Suprapubic skin (tissue), 4 donors: ENCODE measurements at regions not wholly inside any gene's neighbourhood (a gene's known extent, or its start where the extent isn't known, plus 50 kb on each side); places are given as distances from the start of the nearest gene placed in this dataset.
"Not testable (repeated sequence)": the region's sequence is repeated elsewhere in the genome, so short reads cannot be mapped to it uniquely, and the experiment has no call there.

ENCODE experiments used
- DNase-seq, 2 donors: peaks; one replicate each; pipeline ENCODE4 v3.0.0-alpha.2; 2019; ENCODE audit warnings: low spot score in 2 of 2
- H3K27ac ChIP-seq: fragments of 200-600 bp; sonication (generic); one replicate; pipeline ENCODE4 v1.5.1; 2019
- H3K27me3 ChIP-seq: fragments of 200-600 bp; sonication (generic); one replicate; pipeline ENCODE4 v1.5.1; 2019
- H3K36me3 ChIP-seq: fragments of 200-600 bp; sonication (generic); one replicate; pipeline ENCODE4 v1.5.1; 2019
- H3K4me1 ChIP-seq: fragments of 200-600 bp; sonication (generic); one replicate; pipeline ENCODE4 v1.5.1; 2019
- H3K4me3 ChIP-seq: fragments of 200-600 bp; sonication (generic); one replicate; pipeline ENCODE4 v1.5.1; 2019; ENCODE audit warnings: mild to moderate bottlenecking
- H3K9me3 ChIP-seq: fragments of 200-600 bp; sonication (generic); one replicate; pipeline ENCODE4 v1.5.1; 2019
- EP300 ChIP-seq: sonication (generic); formaldehyde crosslinking; IDR thresholded peaks from one replicate; pipeline ENCODE4 v1.6.1; 2017; ENCODE audit warnings: antibody characterized with exemption
- POLR2A ChIP-seq, 2 donors: fragments of 450-650 bp; IDR thresholded peaks; one replicate each; pipeline ENCODE4 v1.6.1; 2017; ENCODE audit warnings: antibody characterized with exemption in 2 of 2, mild to moderate bottlenecking in 2 of 2, moderate library complexity in 2 of 2
- POLR2AphosphoS5 ChIP-seq, 3 donors: sonication (generic); formaldehyde crosslinking; IDR thresholded peaks; one replicate each; pipeline ENCODE4 v1.6.1; 2017; ENCODE audit warnings: antibody characterized with exemption in 3 of 3
- WGBS: methylation state at CpG from one replicate; pipeline ENCODE4 v1.1.5; 2018; 5-methylcytosine and 5-hydroxymethylcytosine counted together
- TF ChIP-seq, protein P1 (sequence below), 2 donors: fragments of 200-600 bp in 1 of 2; fragments of 450-650 bp in 1 of 2; sonication (generic) in 1 of 2; IDR thresholded peaks; one replicate each; pipeline ENCODE4 v1.5.1; 2016 to 2019; ENCODE audit warnings: antibody characterized with exemption in 2 of 2, mild to moderate bottlenecking in 1 of 2, moderate library complexity in 1 of 2

DNA sequence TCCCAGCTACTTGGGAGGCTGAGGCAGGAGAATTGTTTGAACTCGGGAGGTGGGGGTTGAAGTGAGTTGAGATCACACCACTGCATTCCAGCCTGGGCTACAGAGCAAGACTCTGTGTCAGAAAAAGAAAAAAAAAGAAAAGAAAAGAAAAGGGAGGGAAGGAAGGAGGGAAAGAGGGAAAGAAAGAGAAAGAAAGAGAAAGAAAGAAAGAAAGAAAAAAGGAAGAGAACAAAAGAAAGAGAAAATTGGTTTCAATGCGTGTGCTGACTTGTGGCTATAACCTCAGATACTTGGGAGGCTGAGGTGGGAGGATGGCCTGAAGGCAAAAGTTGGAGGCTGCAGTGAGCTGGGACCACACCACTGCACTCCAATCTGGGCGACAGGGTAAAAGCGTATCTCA is 128.4 kb upstream of the TBX3 start:
- WGBS = 80% methylated on average over 4 of the region's 4 CpGs
- H3K4me1 ChIP-seq = no peaks in the 10 kb centered on the region
- no peaks in the 10 kb centered on the region for H3K36me3 ChIP-seq
- TF ChIP-seq POLR2A (IDR thresholded peaks at IDR 0.05) = no peak
- no peak for TF ChIP-seq POLR2AphosphoS5 (IDR thresholded peaks at IDR 0.05)
- no peak for TF ChIP-seq EP300
- TF ChIP-seq, protein P1, sequence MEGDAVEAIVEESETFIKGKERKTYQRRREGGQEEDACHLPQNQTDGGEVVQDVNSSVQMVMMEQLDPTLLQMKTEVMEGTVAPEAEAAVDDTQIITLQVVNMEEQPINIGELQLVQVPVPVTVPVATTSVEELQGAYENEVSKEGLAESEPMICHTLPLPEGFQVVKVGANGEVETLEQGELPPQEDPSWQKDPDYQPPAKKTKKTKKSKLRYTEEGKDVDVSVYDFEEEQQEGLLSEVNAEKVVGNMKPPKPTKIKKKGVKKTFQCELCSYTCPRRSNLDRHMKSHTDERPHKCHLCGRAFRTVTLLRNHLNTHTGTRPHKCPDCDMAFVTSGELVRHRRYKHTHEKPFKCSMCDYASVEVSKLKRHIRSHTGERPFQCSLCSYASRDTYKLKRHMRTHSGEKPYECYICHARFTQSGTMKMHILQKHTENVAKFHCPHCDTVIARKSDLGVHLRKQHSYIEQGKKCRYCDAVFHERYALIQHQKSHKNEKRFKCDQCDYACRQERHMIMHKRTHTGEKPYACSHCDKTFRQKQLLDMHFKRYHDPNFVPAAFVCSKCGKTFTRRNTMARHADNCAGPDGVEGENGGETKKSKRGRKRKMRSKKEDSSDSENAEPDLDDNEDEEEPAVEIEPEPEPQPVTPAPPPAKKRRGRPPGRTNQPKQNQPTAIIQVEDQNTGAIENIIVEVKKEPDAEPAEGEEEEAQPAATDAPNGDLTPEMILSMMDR (IDR thresholded peaks at IDR 0.05) = no peak
- H3K27ac ChIP-seq = no peak overlapping the region
- DNase-seq = no peak
- no peaks in the 10 kb centered on the region for H3K27me3 ChIP-seq
- H3K4me3 ChIP-seq = no peak overlapping the region
- no peaks in the 10 kb centered on the region for H3K9me3 ChIP-seq

DNA sequence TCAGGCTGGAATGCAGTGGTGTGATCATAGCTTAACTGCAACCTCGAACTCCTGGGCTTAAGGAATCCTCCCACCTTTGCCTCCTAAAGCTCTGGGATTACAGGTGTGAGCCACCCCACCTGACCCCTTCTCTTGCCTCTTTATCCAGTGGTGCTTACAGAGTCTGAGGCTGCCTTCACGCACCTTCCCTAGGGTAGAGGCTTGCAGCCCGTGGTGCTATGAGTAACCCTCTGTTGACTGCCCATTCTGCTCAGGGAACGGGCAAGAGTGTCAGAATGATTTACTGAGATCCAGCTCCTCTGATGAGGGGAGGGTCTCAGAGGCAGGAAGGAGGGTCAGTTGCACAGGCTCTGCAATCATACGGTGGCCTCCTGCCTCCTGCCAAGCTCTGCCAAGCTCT is 125.1 kb upstream of the TBX3 start:
- Histone ChIP-seq H3K4me3 (no peak overlapping the region), H3K27ac (no peak overlapping the region), H3K27me3 (no peaks in the 10 kb centered on the region), H3K36me3 (no peaks in the 10 kb centered on the region), H3K9me3 (no peaks in the 10 kb centered on the region), H3K4me1 (no peaks in the 10 kb centered on the region)
- WGBS = 72% methylated on average over 4 of the region's 5 CpGs
- DNase-seq = no peak
- TF ChIP-seq EP300 = no peak
- TF ChIP-seq, protein P1 (IDR thresholded peaks at IDR 0.05) = no peak
- no peak for TF ChIP-seq POLR2AphosphoS5 (IDR thresholded peaks at IDR 0.05)

DNA sequence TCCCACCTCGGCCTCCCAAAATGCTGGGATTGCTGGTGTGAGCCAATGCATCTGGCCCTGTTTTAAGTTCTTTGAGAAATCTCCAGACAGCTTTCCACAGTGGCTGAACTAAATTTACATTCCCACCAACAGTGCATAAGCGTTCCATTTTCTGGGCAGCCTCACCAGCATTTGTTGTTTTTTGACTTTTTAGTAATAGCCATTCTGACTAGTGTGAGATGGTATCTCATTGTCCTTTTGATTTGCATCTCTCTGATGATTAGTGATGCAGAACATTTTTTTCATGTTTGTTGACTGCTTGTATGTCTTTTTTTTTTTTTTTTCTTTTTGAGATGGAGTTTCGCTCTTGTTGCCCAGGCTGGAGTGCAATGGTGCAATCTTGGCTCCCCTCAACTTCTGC is 117.4 kb upstream of the TBX3 start:
- H3K4me3 ChIP-seq, H3K36me3 ChIP-seq, H3K9me3 ChIP-seq, H3K27ac ChIP-seq, DNase-seq, H3K27me3 ChIP-seq, H3K4me1 ChIP-seq: not testable (repeated sequence)
- WGBS = 84% methylated on average over 3 of the region's 3 CpGs

DNA sequence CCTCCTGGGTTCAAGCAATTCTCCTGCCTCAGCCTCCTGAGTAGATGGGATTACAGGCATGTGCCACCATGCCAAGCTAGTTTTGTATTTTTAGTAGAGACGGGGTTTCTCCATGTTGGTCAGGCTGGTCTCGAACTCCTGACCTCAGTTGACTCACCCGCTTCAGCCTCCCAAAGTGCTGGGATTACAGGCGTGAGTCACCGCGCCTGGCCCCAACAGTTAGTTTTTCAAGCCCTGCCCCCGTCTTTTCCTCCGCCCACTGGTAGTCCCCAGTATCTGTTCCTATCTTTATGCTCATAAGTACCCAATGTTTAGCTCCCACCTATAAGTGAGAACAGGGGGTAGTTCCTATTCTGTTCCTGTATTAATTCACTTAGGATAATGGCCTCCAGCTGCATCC is 116.6 kb upstream of the TBX3 start:
- not testable (repeated sequence) for H3K27ac ChIP-seq, H3K36me3 ChIP-seq, H3K27me3 ChIP-seq, H3K9me3 ChIP-seq, DNase-seq, H3K4me3 ChIP-seq, H3K4me1 ChIP-seq
- WGBS = 85% methylated on average over 7 of the region's 8 CpGs

DNA sequence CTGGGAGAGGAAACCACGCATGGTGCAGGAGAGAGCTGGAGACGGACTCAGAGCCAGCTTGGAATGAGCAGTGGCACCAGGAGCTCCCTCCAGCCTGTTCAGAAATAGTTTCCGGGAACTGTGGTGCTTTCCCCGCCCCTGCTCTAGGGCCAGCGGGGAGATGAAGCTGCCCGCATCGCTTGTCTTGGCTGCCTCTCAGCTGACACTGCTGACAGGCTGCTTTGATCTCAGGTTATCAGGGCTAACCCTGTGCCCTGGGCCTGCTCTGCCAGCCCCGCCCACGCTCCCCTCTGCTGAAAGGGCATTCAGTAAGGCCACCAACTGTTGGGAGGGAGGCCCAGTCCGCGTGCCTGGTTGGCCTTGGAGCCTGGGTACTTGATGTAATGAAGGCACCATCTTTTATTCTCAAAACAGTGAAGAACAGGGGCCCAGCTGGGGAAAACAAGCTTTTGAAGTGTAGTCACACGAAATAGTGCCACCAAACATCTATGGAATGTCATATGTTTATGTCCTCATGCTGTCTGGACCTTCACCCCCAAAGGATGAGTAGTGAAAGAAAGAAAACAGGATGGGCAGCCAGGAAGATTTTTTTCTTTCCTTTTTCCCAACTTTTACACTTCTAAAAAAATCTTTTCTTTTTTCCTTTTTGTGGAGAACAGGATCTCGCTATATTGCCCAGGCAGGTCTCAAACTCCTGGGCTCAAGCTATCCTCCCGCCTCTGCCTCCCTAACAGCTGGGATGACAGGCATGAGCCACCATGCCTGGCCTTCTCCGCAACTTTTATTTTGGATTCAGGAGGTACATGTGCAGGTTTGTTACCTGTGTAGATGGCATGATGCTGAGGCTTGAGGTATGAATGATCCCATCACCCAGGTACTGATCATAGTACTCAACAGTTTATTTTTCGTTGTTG is 115.9 kb upstream of the TBX3 start:
- 50% methylated on average over 16 of the region's 16 CpGs for WGBS
- no peak for DNase-seq
- no peak overlapping the region for H3K4me3 ChIP-seq
- no peak for TF ChIP-seq POLR2A (IDR thresholded peaks at IDR 0.05)
- no peak for TF ChIP-seq POLR2AphosphoS5 (IDR thresholded peaks at IDR 0.05)
- TF ChIP-seq, protein P1 (IDR thresholded peaks at IDR 0.05) = no peak
- no peak for TF ChIP-seq EP300
- no peaks in the 10 kb centered on the region for H3K27me3 ChIP-seq
- H3K9me3 ChIP-seq = no peaks in the 10 kb centered on the region
- peaks cover 5% of the 10 kb centered on the region for H3K4me1 ChIP-seq
- no peaks in the 10 kb centered on the region for H3K36me3 ChIP-seq
- H3K27ac ChIP-seq = no peak overlapping the region

DNA sequence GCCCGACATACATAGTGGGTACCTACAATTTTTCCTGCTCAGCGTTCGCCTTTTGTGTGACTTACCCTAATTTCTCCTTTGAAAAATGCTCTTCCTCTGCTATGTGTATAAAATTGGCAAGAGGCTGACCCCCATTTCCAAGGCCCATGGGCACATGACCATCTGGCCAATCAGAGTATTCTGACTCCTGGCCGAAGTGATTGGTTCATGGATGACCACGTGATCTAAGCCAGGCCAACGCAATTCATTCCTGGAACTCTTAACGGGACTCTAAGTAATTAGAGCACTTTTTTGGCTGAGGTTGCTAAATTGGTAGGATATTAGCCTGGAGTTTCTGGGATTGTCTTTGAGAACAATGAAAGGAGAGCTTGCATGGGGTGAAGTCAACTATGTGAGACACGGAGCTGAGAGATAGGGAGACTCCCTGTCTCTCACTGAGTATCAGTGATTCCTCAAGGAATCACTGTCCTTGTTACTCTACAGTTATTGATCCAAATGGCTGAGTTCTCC is 110.1 kb upstream of the TBX3 start:
- Histone ChIP-seq H3K9me3 (no peaks in the 10 kb centered on the region), H3K4me3 (no peak overlapping the region), H3K4me1 (no peaks in the 10 kb centered on the region), H3K27me3 (no peaks in the 10 kb centered on the region), H3K36me3 (no peaks in the 10 kb centered on the region), H3K27ac (no peak overlapping the region)
- 83% methylated on average over 8 of the region's 8 CpGs for WGBS
- no peak for TF ChIP-seq EP300
- no peak for TF ChIP-seq POLR2A (IDR thresholded peaks at IDR 0.05)
- no peak for TF ChIP-seq POLR2AphosphoS5 (IDR thresholded peaks at IDR 0.05)
- TF ChIP-seq, protein P1 (IDR thresholded peaks at IDR 0.05) = no peak
- DNase-seq = no peak
